GM23248 (cell line): ENCODE measurements at regions not wholly inside any gene's neighbourhood (a gene's known extent, or its start where the extent isn't known, plus 50 kb on each side); places are given as distances from the start of the nearest gene placed in this dataset.

Source experiments
- DNase-seq: peaks from one replicate; pipeline ENCODE4 v3.0.0-alpha.2; 2015
- H2AFZ ChIP-seq: fragments of 200-600 bp; sonication (generic); 2 replicates; pipeline ENCODE4 v1.6.1; 2016; ENCODE audit warnings: antibody characterized with exemption
- H3F3A ChIP-seq: fragments of 200-600 bp; sonication (generic); 2 replicates; pipeline ENCODE4 v1.6.1; 2016; ENCODE audit warnings: mild to moderate bottlenecking, antibody characterized with exemption, mixed run types; ENCODE audit not compliant: insufficient read depth
- H3K27ac ChIP-seq: fragments of 200-600 bp; sonication (generic); 2 replicates; pipeline ENCODE4 v1.5.1; 2016; ENCODE audit warnings: mild to moderate bottlenecking
- H3K27me3 ChIP-seq: fragments of 200-600 bp; sonication (generic); replicated peaks from 2 replicates; pipeline ENCODE4 v1.6.1; 2016; ENCODE audit warnings: mild to moderate bottlenecking; ENCODE audit not compliant: insufficient read depth
- H3K36me3 ChIP-seq: fragments of 200-600 bp; sonication (generic); 2 replicates; pipeline ENCODE4 v1.6.1; 2016; ENCODE audit warnings: low read depth, mild to moderate bottlenecking
- H3K4me1 ChIP-seq: fragments of 200-600 bp; sonication (generic); 2 replicates; pipeline ENCODE4 v1.6.1; 2016; ENCODE audit warnings: mild to moderate bottlenecking; ENCODE audit not compliant: insufficient read depth
- H3K4me2 ChIP-seq: fragments of 200-600 bp; sonication (generic); one replicate; pipeline ENCODE4 v1.6.1; 2016; ENCODE audit warnings: mild to moderate bottlenecking; ENCODE audit not compliant: unreplicated experiment
- H3K4me3 ChIP-seq: fragments of 200-600 bp; sonication (generic); 2 replicates; pipeline ENCODE4 v1.5.1; 2016; ENCODE audit warnings: mild to moderate bottlenecking
- H3K79me2 ChIP-seq: fragments of 200-600 bp; sonication (generic); 2 replicates; pipeline ENCODE4 v1.6.1; 2016; ENCODE audit warnings: mild to moderate bottlenecking; ENCODE audit not compliant: insufficient read depth
- H3K9ac ChIP-seq: fragments of 200-600 bp; sonication (generic); 2 replicates; pipeline ENCODE4 v1.6.1; 2016; ENCODE audit warnings: mild to moderate bottlenecking
- H3K9me2 ChIP-seq: fragments of 200-600 bp; sonication (generic); 2 replicates; pipeline ENCODE4 v1.6.1; 2016; ENCODE audit warnings: mixed run types, mild to moderate bottlenecking, moderate library complexity; ENCODE audit not compliant: insufficient read depth
- H3K9me3 ChIP-seq: fragments of 200-600 bp; sonication (generic); one replicate; pipeline ENCODE4 v1.6.1; 2017; ENCODE audit warnings: low read depth
- H4K20me1 ChIP-seq: fragments of 200-600 bp; sonication (generic); 2 replicates; pipeline ENCODE4 v1.6.0; 2016; ENCODE audit not compliant: insufficient read depth
- EZH2 ChIP-seq: fragments of 200-600 bp; sonication (generic); IDR thresholded peaks from 2 replicates; pipeline ENCODE4 v1.6.1; 2018; ENCODE audit warnings: antibody characterized with exemption, mild to moderate bottlenecking; ENCODE audit not compliant: insufficient read depth, poor library complexity, severe bottlenecking
- EZH2phosphoT487 ChIP-seq: fragments of 200-600 bp; sonication (generic); IDR thresholded peaks from 2 replicates; pipeline ENCODE4 v1.6.1; 2018; ENCODE audit warnings: antibody characterized with exemption, moderate library complexity, mild to moderate bottlenecking, low read depth; ENCODE audit not compliant: insufficient read depth
- WGBS, 2 experiments: methylation state at CpG; one replicate each; pipeline ENCODE4 v1.1.6; 2015 to 2017; ENCODE audit warnings: low lambda C conversion rate in 2 of 2, low coverage in 1 of 2; ENCODE audit errors: missing lambda C conversion rate in 2 of 2; 5-methylcytosine and 5-hydroxymethylcytosine counted together
- in situ Hi-C: fragments of 300-500 bp; cut with MboI; formaldehyde crosslinking; loops from 2 replicates; pipeline ENCODE4 v1.15.0; 2020

DNA sequence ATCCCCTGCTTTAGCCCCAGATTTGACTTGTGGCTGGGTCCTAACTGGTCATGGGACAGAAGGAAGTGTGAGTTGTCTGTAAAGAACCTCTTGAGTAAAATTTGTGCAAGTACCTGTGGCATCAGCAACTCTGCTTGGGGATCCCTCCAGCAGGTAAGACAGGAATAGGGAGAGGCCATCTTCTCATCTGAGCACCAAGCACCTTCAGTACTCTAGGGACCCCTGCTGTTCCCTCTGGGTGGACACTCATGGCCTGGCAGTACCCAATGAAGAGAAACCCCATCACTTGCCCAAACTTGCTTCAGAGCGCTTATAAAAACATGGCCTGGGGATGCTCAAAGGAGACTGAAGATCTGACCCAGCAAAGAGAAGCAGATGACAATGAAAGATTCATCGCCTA, 297.8 kb downstream of the SP3 start:
- Histone ChIP-seq H3F3A (no peaks in the 10 kb centered on the region), H3K9ac (no peak overlapping the region), H3K4me2 (no peak overlapping the region), H3K27ac (no peak overlapping the region), H3K9me2 (no peaks in the 10 kb centered on the region), H3K27me3 (peaks cover 8% of the 10 kb centered on the region; the same call in 1 of the 2 replicates), H3K4me3 (no peak overlapping the region), H4K20me1 (no peaks in the 10 kb centered on the region), H3K9me3 (no peaks in the 10 kb centered on the region), H3K36me3 (no peaks in the 10 kb centered on the region), H2AFZ (no peak overlapping the region), H3K79me2 (no peaks in the 10 kb centered on the region), H3K4me1 (no peaks in the 10 kb centered on the region)
- TF ChIP-seq EZH2phosphoT487 (no peak), EZH2 (no peak)
- no peak for DNase-seq
- 93 to 97% methylated on average over 2 of the region's 2 CpGs for WGBS, 2 experiments
- in situ Hi-C loops = no loop called here

DNA sequence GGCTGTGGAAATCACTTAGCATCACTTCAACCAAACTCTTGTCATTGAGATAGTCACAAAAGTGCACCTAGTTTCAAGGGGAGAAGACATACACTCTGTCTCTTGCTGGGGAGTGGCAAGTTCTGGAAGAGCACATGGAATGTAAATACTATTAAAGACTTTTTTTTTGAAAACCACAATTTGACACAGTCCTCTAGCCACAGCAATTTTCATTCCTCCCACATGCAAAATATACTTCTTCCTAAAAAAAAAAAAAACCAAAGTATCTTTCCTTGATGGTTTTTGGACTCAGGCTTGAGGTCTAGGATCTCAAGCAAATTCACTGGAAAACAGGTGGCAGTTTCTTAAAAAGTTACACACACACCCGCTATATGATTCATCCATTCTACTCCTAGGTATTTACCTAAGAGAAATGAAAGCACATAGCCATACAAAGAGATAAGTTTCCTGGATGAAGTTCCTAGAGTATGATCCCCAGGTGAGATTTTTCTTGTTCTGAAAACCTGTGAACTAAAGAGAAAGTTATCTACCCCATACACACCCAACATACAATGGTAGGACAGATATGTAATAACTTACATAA, 295.8 kb downstream of the SP3 start:
- no peak overlapping the region for H3K4me2 ChIP-seq
- no peaks in the 10 kb centered on the region for H3K9me3 ChIP-seq
- H2AFZ ChIP-seq = no peak overlapping the region
- H3K4me3 ChIP-seq = no peak overlapping the region
- no peak overlapping the region for H3K9ac ChIP-seq
- no peak for TF ChIP-seq EZH2phosphoT487
- no peak for TF ChIP-seq EZH2
- H3K79me2 ChIP-seq = no peaks in the 10 kb centered on the region
- H3K36me3 ChIP-seq = no peaks in the 10 kb centered on the region
- WGBS, 2 experiments = 88 to 100% methylated on average over 1 of the region's 1 CpG
- H3K9me2 ChIP-seq = no peaks in the 10 kb centered on the region
- H3F3A ChIP-seq = no peaks in the 10 kb centered on the region
- in situ Hi-C loops = no loop called here
- H4K20me1 ChIP-seq = no peaks in the 10 kb centered on the region
- DNase-seq = peak; percentile 37
- H3K27ac ChIP-seq = no peak overlapping the region
- no peaks in the 10 kb centered on the region for H3K4me1 ChIP-seq
- peaks cover 8% of the 10 kb centered on the region; the same call in 1 of the 2 replicates for H3K27me3 ChIP-seq

DNA sequence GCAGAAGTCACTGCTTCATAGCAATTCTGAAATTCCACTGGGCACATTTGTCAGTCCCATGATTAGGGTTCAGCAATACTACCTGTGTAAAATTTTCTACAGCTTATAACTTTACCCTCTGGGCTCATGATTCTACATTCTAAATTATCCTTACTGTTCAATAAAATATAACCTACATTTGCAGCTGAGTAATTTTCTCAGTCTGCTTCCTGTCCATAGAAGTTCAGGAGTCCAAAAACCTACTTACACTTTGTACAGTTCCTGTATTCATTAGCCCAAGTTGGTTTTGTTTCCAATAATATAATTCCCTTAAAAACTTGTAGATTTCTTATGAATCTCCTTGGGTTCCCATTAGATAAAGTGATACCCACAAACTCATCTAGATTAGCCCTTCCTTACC, 295.3 kb downstream of the SP3 start:
- in situ Hi-C loops = no loop called here
- Histone ChIP-seq H3K27ac (no peak overlapping the region), H3K9ac (no peak overlapping the region), H2AFZ (no peak overlapping the region), H3K9me2 (no peaks in the 10 kb centered on the region), H3F3A (no peaks in the 10 kb centered on the region), H3K4me1 (no peaks in the 10 kb centered on the region), H3K4me3 (no peak overlapping the region), H3K27me3 (0 out of 2 replicates have a peak, but pooled peaks cover 8% of the 10 kb centered on the region), H3K4me2 (no peak overlapping the region), H4K20me1 (no peaks in the 10 kb centered on the region), H3K9me3 (no peaks in the 10 kb centered on the region), H3K79me2 (no peaks in the 10 kb centered on the region), H3K36me3 (no peaks in the 10 kb centered on the region)
- no peak for DNase-seq
- TF ChIP-seq EZH2 (no peak), EZH2phosphoT487 (no peak)

DNA sequence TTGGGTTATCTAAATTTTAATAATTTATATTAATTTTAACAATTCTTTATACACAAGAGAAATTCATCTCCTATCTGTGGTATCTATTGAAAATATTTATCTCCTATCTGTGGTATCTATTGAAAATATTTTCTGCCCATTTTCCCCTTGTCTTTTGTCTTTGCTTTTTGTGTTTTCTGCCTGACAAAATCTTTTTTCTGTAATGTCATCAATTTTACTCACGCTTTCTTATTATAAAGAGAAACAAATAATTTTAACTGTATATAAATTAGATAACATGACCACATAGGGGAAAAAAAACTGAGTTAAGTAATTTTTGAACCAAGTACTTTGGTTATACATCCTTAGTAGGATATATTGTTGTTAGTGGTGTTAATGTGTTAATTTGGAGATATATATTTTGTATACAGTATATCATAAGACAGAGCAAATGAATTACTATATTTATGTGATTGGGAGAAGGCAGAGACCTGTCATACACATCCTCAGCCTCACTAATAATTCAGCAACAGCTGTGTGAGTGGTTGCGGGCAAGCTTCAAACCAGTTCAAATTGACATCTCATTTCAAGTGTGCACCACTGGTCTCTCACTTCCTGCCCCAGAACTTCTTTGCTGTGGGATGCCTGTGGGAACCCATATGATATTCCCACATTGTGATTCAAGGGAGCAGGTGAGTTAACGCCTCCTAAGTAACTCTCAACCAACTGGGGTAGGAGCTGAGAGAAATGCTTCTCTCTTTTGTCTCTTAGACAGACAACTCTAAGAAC, 292.4 kb downstream of the SP3 start:
- H3K27ac ChIP-seq = no peak overlapping the region
- H3F3A ChIP-seq = no peaks in the 10 kb centered on the region
- no peaks in the 10 kb centered on the region for H3K9me3 ChIP-seq
- H3K9me2 ChIP-seq = no peaks in the 10 kb centered on the region
- WGBS, 2 experiments = 76 to 84% methylated on average over 3 of the region's 3 CpGs
- no peaks in the 10 kb centered on the region for H3K79me2 ChIP-seq
- H3K4me2 ChIP-seq = no peak overlapping the region
- TF ChIP-seq EZH2phosphoT487 = no peak
- no peak for TF ChIP-seq EZH2
- H3K9ac ChIP-seq = no peak overlapping the region
- no peak for DNase-seq
- H3K4me1 ChIP-seq = no peaks in the 10 kb centered on the region
- H3K4me3 ChIP-seq = no peak overlapping the region
- no peak overlapping the region for H2AFZ ChIP-seq
- in situ Hi-C loops = no loop called here
- H4K20me1 ChIP-seq = no peaks in the 10 kb centered on the region
- no peaks in the 10 kb centered on the region for H3K27me3 ChIP-seq
- H3K36me3 ChIP-seq = no peaks in the 10 kb centered on the region
